Pons (tissue), 1 donor: ENCODE measurements at regions not wholly inside any gene's neighbourhood (a gene's known extent, or its start where the extent isn't known, plus 50 kb on each side); places are given as distances from the start of the nearest gene placed in this dataset.
"Not testable (repeated sequence)": the region's sequence is repeated elsewhere in the genome, so short reads cannot be mapped to it uniquely, and the experiment has no call there.

Experiments
- DNase-seq: peaks from one replicate; pipeline ENCODE4 v3.0.0-alpha.2; 2016; ENCODE audit warnings: low spot score

GRCh38 chr15:79492065-79492464, 59.9 kb downstream of the MINAR1 start:
- DNase-seq: no peak

GRCh38 chr15:79494384-79494909, 62.3 kb downstream of the MINAR1 start:
- no peak for DNase-seq

GRCh38 chr15:79494963-79495755, 63.0 kb downstream of the MINAR1 start:
- DNase-seq: no peak

GRCh38 chr15:79495775-79496174, 63.6 kb downstream of the MINAR1 start:
- DNase-seq: no peak

- no peak for DNase-seq
Measured at GRCh38 chr15:79496838-79497237, 64.7 kb downstream of the MINAR1 start.

GRCh38 chr15:79501086-79501485, 69.0 kb downstream of the MINAR1 start:
- DNase-seq: no peak

- no peak for DNase-seq
Measured at GRCh38 chr15:79505956-79506355, 73.8 kb downstream of the MINAR1 start.

- DNase-seq: not testable (repeated sequence)
Measured at GRCh38 chr15:79512844-79513243, 80.7 kb downstream of the MINAR1 start.

GRCh38 chr15:79513417-79513816, 81.3 kb downstream of the MINAR1 start:
- DNase-seq: no peak

- DNase-seq: no peak
Measured at GRCh38 chr15:79513940-79514339, 81.8 kb downstream of the MINAR1 start.

GRCh38 chr15:79515300-79516027, 83.3 kb downstream of the MINAR1 start:
- peak; percentile 3 for DNase-seq

- DNase-seq: no peak
Measured at GRCh38 chr15:79516155-79516554, 84.0 kb downstream of the MINAR1 start.

GRCh38 chr15:79516646-79517045, 84.5 kb downstream of the MINAR1 start:
- no peak for DNase-seq

GRCh38 chr15:79519628-79520027, 87.5 kb downstream of the MINAR1 start:
- no peak for DNase-seq

- DNase-seq: no peak
Measured at GRCh38 chr15:79520654-79521053, 88.5 kb downstream of the MINAR1 start.

GRCh38 chr15:79522656-79523055, 90.5 kb downstream of the MINAR1 start:
- no peak for DNase-seq

- DNase-seq: no peak
Measured at GRCh38 chr15:79523266-79523665, 91.1 kb downstream of the MINAR1 start.

GRCh38 chr15:79524531-79524930, 92.4 kb downstream of the MINAR1 start:
- DNase-seq: no peak

GRCh38 chr15:79526376-79526775, 94.2 kb downstream of the MINAR1 start:
- DNase-seq: no peak

GRCh38 chr15:79527821-79528220, 95.7 kb downstream of the MINAR1 start:
- no peak for DNase-seq

GRCh38 chr15:79529157-79529785, 97.1 kb downstream of the MINAR1 start:
- DNase-seq: no peak

- no peak for DNase-seq
Measured at GRCh38 chr15:79535536-79535935, 103.4 kb downstream of the MINAR1 start.

GRCh38 chr15:79538527-79538926, 106.4 kb downstream of the MINAR1 start:
- DNase-seq: no peak
